ENCODE measurements at regions not wholly inside any gene's neighbourhood (a gene's known extent, or its start where the extent isn't known, plus 50 kb on each side); places are given as distances from the start of the nearest gene placed in this dataset.

DNA sequence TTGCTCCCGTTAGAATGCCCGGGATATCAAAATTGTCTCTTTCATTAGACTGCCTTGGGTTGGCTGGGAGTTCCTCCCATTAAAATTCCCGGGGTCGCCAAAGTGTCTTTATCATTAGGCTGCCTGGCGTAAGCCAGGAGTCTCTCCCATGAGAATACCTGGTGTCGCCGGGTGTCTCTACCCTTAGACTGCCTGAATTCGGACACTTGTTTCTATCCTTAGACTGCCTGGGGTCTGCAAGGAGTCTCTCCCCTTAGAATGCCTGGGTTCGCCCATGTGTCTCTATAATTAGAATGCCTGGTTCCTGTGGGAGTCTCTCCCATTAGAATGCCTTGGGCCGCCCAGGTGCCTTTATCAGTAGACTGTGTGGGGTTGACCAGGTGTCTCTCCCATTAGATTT is 1538.2 kb downstream of the UQCRFS1 start:
- no peak for DNase-seq
- Histone ChIP-seq H3K4me1 (ENCODE audit: insufficient read depth) (no peaks in the 10 kb centered on the region), H3K4me3 (no peak overlapping the region), H3K9me3 (no peaks in the 10 kb centered on the region), H3K36me3 (no peaks in the 10 kb centered on the region), H3K27me3 (no peaks in the 10 kb centered on the region), H3K27ac (no peak overlapping the region)
- intact Hi-C loops (cut with DNase I): no loop called here
- WGBS, 3 donors: 70 to 86% (median 85%) methylated on average over 9 to 10 of the region's 10 CpGs
- no peak for TF ChIP-seq POLR2A (IDR thresholded peaks at IDR 0.05)
- TF ChIP-seq EP300 (IDR thresholded peaks at IDR 0.05): no peak
- TF ChIP-seq, protein P1, sequence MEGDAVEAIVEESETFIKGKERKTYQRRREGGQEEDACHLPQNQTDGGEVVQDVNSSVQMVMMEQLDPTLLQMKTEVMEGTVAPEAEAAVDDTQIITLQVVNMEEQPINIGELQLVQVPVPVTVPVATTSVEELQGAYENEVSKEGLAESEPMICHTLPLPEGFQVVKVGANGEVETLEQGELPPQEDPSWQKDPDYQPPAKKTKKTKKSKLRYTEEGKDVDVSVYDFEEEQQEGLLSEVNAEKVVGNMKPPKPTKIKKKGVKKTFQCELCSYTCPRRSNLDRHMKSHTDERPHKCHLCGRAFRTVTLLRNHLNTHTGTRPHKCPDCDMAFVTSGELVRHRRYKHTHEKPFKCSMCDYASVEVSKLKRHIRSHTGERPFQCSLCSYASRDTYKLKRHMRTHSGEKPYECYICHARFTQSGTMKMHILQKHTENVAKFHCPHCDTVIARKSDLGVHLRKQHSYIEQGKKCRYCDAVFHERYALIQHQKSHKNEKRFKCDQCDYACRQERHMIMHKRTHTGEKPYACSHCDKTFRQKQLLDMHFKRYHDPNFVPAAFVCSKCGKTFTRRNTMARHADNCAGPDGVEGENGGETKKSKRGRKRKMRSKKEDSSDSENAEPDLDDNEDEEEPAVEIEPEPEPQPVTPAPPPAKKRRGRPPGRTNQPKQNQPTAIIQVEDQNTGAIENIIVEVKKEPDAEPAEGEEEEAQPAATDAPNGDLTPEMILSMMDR (IDR thresholded peaks at IDR 0.05): no peak

DNA sequence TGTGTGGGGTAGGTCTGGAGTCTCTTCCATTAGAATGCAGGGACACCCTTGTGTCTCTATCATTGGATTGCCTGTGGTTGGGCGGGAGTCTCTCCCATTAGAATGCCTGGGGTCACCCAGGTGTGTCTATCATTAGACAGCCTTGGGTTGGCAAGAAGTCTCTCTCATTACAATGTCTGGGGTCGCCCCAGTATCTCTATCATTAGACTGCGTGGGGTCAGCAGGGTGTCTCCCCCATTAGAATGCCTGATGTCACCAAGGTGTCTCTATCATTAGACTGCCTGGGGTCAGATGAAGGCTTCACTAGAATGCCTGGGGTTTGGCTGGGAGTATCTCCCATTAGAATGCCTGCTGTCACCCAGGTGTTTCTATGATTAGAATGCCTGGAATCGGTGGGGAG is 1539.0 kb downstream of the UQCRFS1 start:
- intact Hi-C loops (cut with DNase I): no loop called here
- WGBS, 3 donors: 37 to 51% (median 42%) methylated on average over 4 of the region's 4 CpGs

GRCh38 chr19:27672309-27673047 is 1540.5 kb downstream of the UQCRFS1 start:
- Histone ChIP-seq H3K9me3 (no peaks in the 10 kb centered on the region), H3K4me1 (ENCODE audit: insufficient read depth) (no peaks in the 10 kb centered on the region), H3K36me3 (no peaks in the 10 kb centered on the region), H3K27ac (no peak overlapping the region), H3K27me3 (no peaks in the 10 kb centered on the region), H3K4me3 (no peak overlapping the region)
- TF ChIP-seq, protein P1 (IDR thresholded peaks at IDR 0.05): no peak
- TF ChIP-seq POLR2A (IDR thresholded peaks at IDR 0.05) (no peak), EP300 (IDR thresholded peaks at IDR 0.05) (no peak)
- 66 to 72% (median 69%) methylated on average over 10 of the region's 10 CpGs for WGBS, 3 donors
- DNase-seq: no peak
- intact Hi-C loops (cut with DNase I): no loop called here

More for the DNA sequence above, 1539.0 kb downstream of the UQCRFS1 start:
- H3K27me3 ChIP-seq: no peaks in the 10 kb centered on the region
- H3K9me3 ChIP-seq: no peaks in the 10 kb centered on the region
- H3K4me3 ChIP-seq: no peak overlapping the region
- H3K27ac ChIP-seq: no peak overlapping the region
- DNase-seq: no peak
- no peaks in the 10 kb centered on the region for H3K36me3 ChIP-seq
- no peaks in the 10 kb centered on the region for H3K4me1 ChIP-seq (ENCODE audit: insufficient read depth)
- TF ChIP-seq EP300 (IDR thresholded peaks at IDR 0.05) (no peak), POLR2A (IDR thresholded peaks at IDR 0.05) (no peak)
- TF ChIP-seq, protein P1 (IDR thresholded peaks at IDR 0.05): no peak

DNA sequence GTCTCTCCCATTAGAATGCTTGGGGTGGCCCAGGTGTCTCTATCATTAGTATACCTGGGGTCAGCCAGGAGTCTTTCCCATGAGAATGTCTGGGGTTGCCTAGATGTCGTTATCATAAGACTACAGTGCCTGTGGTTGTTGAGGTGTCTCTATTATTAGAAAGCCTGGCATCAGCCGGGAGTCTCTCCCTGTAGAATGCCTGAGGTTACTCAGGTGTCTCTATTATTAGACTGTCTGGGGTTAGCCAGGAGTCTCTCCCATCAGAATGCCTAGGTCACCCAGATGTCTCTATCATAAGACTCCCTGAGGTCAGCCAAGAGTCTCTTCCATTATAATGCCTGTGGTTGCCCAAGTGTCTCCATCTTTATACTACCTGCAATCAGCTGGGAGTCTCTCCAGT is 1541.1 kb downstream of the UQCRFS1 start:
- Histone ChIP-seq H3K4me1 (ENCODE audit: insufficient read depth) (no peaks in the 10 kb centered on the region), H3K27me3 (no peaks in the 10 kb centered on the region), H3K36me3 (no peaks in the 10 kb centered on the region), H3K4me3 (no peak overlapping the region), H3K27ac (no peak overlapping the region), H3K9me3 (no peaks in the 10 kb centered on the region)
- 51 to 76% (median 61%) methylated on average over 2 of the region's 2 CpGs for WGBS, 3 donors
- no peak for TF ChIP-seq EP300 (IDR thresholded peaks at IDR 0.05)
- TF ChIP-seq, protein P1 (IDR thresholded peaks at IDR 0.05): no peak
- no peak for TF ChIP-seq POLR2A (IDR thresholded peaks at IDR 0.05)
- intact Hi-C loops (cut with DNase I): no loop called here
- no peak for DNase-seq
